ENCODE measurements at regions not wholly inside any gene's neighbourhood (a gene's known extent, or its start where the extent isn't known, plus 50 kb on each side); places are given as distances from the start of the nearest gene placed in this dataset.
A peak's percentile ranks its signal among the peaks of the same experiment; 100 is the strongest.
"Not testable (repeated sequence)": the region's sequence is repeated elsewhere in the genome, so short reads cannot be mapped to it uniquely, and the experiment has no call there.

DNA sequence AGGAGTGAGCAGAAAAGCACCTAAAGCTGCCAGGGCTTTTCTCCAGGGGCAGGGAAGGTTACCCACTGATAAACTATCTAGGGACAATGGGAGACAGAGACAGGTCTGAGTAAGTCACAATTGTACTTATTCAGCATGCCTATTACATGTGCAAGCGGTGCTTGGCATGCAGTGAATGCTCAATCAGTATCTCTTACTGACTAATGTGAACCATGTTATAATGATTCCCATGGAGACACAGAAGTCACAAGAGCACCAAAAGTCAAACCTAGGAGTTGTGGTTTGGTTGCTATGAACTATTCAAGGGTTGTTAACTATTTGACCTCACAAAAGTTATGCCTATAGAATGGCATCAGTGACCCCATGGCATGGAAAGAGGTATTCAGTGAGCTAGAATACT, 50.0 kb upstream of the RASGRP1 start:
- no peak for DNase-seq (ENCODE audit: low spot score)

DNA sequence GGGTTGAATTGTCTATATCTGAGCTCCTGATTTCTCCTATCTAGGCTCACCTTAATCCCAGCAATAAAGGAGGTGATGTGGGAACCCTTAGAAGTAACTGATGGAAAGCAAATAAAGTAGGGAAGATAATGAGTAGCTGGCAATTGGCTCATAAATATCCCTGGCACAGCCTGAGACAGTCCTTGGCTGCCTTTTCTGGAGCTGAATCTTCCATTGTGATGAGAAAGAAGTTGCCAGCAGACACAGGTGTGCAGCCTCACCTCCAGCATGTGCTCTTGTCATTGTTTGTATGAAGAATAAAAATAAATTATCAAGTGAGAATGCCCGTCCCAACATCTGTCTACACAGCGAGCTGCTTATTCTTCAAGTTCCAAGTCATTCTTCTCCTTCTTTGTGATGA, 53.2 kb upstream of the RASGRP1 start:
- peak; percentile 88 for DNase-seq (ENCODE audit: low spot score)

DNA sequence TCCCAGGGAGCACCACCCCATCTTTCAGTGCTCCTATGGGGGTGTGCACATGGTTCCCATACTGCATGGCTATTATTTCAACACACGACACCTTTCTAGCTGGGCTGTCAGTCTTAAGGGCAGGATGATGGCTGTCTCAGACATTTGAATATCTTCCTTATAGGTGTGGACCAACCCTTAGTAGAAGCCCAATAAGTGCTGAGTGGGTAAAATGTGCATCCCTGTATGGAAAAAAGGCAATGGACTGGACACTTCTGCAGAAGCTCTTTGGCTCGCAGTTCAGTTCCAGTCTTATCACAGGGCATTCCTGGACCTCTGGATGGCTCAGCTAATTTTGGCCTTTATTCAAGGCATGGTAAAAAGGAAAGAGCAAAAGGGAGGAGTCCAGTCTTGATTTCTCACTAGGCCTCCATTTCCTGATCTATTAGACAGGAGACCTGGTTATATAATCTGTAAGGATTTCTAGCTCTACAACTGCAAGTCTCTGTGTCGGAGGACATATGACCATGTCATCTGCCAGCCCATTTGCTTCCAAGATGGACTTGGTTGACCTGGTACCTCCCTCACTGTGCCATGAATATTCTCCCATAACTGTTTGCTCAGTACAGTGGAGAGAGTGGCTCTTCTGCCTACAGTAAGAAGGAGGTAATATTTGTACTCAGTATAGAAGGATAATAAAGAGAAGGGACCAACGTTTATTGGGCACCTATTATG, 53.8 kb upstream of the RASGRP1 start:
- peak; percentile 91 for DNase-seq (ENCODE audit: low spot score)

DNA sequence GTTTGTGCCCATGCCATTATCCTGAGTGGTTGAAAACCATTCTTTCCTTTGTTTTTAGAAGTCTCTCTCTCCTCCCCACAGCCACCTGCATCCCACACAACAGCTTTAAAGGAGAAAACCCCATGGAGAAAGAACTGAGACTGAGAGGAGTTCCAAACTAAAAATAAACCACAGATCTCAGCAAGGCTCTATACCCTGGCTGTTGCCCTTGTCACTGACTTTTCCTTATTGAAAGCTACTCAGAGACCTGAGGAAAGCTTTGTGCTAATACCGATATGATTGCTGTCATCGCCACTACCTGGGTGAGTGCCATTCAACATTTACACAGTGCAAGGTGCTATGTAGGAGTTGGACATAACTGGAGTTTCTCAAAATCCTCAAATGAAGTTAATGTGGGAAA, 55.5 kb upstream of the RASGRP1 start:
- peak; percentile 79 for DNase-seq (ENCODE audit: low spot score)

DNA sequence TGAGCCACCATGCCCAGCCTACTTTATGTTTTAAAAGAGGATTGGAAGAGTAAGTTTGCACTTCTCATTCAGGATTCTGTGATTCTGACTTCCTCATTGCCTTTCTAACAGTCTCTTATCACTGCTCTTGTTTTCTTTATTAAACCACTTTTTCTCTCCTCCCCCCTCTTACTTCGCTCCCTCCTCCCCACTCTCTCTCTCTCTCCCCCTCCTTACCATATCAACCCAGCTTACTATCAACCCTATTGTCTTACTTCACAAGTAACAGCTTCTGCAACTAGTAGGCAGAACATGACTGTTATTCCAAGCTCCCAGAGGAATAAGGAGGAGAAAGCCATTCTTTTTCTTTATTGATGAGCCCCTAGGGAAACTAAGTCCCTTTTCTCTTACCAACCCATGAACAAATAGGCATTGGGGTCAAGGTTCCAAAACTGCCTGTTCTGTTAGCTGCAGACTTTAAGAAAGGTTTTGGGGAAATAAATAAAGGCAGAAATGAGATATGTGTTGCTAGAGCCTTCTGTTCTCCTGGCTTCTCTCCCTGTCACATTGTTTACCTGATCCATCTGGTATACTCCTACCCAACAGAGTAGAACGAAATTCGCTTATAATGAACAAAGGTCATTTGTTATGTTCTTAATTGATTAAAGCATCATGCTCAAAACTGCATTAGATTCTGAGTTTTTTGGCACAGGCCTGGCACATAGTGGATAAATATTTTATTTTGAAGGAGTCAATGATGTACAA, 56.4 kb upstream of the RASGRP1 start:
- DNase-seq (ENCODE audit: low spot score): peak; percentile 93

DNA sequence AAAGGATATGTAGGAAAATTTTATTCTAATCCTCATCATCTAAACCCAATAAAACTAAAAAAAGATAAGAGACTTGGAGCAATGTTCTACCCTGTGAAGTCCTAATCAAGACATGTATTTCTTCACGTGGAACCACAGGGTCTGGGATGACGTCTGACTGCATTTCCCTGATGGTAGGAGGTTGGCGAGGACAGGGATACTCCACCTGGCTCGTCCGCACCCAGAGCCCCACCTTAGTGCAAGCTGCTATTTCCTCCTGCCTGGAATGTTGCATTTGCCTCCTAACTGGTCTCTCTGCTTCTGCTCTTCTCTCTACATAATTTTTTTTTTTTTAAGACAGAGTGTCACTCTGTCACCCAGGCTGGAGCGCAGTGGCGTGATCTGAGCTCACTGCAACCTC, 57.7 kb upstream of the RASGRP1 start:
- peak; percentile 38 for DNase-seq (ENCODE audit: low spot score)

DNA sequence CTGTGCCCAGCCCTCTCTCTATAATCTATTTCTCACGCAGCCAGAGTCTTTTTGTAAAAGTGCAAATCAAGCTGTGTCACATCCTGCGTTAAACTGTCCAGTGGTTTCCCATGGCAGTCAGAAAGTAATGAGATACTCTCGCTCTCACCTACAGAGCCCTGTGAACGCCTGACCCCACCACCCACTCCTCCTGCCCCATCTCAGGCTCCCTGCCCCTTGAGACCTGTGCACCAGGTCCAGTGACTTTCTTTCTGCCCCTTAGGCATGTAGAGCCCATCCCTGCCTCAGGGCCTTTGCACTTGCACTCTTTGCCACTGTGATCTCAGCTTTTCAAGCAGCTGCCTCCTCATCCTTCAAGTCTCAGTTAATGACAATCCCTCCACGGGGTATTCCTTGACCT, 58.3 kb upstream of the RASGRP1 start:
- DNase-seq (ENCODE audit: low spot score): no peak

DNA sequence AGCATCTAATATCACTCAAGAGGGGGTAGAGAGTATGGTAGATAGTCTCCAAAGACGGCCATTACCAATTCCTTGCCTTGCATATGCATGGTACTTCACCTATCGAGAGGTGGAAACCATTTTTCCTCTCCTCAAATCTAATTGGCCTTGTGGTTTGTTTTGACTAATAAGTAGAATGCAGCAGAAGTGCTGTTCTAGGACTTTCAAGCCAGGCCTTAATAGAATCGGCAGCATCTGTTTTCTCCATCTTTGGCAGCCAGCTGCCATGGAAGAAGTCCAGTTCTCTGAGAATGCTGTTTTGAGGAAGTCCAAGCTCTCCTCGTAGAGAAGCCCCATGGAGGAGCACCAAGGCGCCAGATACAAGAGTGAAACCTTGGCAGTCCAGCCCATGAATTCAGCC, 59.1 kb upstream of the RASGRP1 start:
- DNase-seq (ENCODE audit: low spot score): no peak

DNA sequence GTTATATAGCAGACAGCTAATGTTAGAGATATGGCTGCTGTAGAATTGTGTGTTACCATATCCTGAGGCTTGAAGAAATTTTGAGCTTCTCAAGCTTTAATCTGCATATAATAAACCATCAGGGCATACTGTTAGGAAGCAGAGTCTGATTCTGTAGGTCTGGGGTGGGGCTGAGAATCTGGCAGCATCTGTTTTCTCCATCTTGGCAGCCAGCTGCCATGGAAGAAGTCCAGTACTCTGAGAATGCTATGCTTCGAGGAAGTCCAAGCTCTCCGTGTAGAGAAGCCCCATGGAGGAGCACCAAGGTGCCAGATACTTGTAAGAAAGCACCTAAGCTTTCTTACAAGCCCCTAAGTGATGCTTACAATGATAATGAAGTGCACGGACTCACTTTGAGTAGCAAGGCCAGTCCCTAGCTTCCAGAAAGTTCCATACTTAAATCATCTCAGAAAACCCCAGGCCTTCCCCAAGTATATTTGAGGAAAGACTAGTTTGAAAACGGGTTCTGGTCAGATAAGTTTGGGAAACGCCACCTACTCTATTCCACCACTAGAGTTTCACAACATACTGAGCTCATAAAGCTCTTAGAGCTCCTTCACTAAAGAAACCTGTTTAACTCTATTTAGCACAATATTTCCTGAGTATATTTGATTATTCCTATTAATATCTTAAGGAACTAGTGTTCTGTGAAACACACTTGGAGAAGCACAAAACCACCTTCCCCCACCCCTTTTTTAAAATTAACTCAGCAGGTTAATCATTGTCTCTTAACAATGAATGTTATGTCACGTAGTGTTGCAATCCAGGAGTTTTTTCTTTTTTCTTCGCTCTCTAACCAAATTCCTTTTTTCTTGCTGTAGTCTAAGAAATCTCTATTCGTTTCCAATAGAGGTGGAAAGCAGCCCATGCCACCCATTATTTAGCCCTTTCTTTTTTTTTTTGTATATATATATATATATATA, 59.9 kb upstream of the RASGRP1 start:
- no peak for DNase-seq (ENCODE audit: low spot score)

DNA sequence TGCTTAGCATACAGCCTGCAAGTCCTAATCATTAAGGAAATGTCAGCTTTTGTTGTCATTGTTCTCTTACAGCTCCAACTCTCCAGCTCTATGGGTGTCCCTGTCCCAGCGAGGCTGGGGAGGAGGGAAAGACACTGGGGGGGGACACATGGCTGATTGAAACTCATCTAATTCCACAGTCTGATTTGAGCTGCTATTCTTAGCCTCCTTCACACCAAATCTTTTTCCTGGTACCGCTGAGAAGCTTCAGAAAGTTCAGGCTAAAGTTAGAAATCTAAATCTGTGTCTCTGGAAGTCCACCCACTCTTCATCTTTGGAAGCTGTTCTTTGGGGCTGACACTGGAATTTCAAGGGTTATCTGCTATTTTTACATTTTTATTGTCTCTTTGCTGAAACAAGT, 61.3 kb upstream of the RASGRP1 start:
- DNase-seq (ENCODE audit: low spot score): no peak

DNA sequence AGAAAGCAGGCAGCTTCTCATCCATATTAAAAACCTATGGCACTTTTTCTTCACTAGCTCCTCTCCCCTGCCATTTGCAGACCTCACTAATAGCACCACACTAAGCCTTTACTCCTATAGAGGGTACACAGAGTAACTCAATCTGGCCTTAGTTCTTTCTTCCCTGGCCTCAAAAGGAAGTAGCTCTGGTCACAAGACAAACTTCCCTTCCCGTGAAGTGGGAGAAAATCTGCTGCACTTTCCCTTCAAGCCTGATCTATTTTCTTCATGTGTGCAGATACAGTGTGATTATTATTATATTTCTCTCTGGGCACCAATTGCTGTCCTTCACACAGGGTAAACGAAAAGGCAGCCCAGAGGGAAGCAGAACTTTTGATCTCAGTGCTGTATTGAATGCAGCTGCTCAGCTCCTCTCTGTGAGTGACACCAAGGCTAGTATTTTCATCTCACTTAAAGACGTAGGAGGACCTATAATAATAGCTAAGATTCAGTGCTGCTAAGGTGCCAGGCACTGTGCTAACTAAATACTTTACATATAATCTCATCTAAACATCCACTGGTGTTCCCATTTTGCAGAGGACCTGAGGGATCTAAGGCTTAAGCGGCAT, 61.9 kb upstream of the RASGRP1 start:
- no peak for DNase-seq (ENCODE audit: low spot score)

DNA sequence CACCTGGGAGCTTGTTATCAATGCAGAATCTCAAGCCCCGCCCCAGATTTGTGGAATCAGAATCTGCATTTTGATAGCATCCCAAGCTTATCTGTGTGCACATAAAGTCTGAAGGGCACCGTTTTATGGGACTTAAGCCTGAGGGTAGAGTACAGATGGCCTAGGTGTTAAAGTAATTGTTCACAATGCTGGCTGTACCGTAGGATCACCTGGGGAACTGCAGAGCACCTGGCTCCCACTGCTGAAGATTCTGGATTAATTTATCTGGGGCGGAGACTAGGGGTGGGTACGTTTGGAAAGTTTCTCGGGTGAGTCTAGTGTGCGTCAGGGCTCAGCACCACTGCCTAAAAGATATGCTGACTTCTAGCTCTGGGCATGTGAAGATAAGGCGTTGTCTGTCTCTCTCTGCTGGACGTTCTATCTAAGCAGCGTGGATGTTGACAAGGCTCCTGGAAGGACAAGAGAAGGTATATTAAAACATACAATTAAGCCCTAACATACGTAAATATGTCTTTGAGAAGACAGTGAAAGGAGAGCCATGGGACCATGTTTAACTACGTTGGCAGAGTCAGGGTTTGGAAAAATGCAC, 63.2 kb upstream of the RASGRP1 start:
- DNase-seq (ENCODE audit: low spot score): peak; percentile 79

DNA sequence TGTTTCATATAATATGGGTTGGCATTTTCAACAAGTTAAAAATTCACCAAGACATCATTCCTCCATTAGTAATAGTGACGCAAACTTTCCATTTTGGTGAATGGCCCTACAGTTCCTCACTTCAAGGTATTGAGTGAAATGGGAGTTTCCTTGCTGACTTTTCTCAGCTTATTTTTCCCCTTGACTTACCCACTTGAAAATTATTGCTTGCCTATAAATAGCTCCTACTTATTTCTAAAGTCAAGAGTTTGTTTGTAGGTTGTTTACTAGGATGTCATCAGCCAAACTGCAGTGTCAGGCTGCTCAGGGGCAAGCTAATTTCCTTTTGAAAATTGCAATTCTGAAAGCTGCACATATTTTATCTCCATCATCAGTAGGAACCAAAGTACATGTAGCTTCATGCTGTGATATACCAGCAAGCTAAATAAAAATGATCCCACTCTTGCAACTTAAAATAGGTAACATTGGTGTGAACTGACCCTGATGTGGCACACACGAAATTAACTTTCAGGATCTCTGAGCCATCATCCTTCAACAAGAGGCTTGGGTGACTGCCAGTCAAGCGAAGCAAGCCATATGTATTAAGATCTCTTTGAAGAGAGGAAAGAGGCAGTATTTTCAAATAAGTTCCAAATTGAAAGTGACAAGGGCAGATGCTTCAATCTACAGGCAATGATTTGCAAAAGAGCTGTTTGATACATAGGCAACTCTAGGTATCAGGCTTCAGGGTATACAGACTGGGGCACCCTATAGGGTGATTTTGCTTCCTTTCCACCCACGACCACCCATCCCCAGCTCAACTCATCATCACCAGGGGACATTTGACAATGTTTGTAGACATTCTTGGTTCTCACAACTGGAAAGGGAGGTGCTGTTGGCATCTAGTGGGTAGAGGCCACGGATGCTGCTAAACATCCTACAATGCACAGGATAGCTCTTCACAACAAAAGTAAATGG, 66.8 kb upstream of the RASGRP1 start:
- no peak for DNase-seq (ENCODE audit: low spot score)

DNA sequence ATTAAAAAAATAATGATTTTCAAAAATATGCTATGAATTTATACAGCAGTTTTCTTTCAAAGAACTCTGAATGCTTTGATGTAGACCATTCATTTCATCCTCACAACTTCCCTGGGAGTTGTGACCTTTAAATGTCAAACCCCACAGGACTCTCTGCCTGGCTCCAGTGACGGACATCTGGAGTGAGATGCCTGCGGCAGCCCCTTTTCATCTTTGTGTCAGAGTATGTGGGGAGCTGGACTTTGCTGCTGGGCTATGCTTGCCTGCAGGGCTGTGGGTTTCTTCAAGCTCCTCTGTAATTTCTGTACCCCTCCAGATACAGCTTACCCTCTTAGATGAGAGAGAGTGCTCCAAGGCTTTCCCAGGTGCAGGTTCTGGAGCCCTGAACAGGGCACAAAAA, 70.6 kb upstream of the RASGRP1 start:
- DNase-seq (ENCODE audit: low spot score): no peak

DNA sequence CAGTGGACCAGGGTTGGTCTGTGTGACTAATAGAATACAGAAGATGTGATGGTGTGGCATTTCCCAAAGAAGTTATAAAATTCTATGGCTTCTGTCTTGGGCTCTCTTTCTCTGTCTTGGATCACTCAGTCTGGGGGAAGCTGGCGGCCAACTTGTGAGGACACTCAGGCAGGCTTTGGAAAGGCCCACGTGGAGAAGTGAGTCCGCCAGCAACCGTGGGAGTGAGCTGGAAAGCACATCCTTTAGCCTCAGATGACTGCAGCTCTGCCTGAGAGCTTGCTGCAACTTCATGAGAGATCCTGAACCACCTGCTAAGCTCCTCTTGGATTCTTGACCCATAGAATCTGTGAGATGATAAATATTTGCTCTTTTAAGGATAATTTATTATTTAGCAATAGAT, 72.0 kb upstream of the RASGRP1 start:
- DNase-seq (ENCODE audit: low spot score): no peak

DNA sequence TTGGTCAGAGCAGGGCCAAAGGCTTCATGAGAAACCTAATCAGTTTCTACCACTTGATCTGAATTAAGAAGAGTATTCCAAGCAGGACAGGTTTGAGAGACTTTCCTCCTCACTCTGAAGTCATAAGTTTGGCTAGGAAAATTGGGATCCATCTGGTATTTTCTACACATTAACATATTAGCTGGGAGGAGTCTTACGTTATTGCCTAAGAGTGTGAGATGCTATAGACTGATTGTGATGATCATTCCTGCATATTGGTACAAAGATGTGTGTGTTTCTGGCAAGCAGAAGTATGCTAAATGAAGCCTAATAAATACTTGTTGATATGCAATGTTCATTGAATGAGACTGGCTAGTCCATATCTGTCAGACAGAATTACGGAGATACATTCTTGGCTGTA, 73.5 kb upstream of the RASGRP1 start:
- DNase-seq (ENCODE audit: low spot score): no peak

DNA sequence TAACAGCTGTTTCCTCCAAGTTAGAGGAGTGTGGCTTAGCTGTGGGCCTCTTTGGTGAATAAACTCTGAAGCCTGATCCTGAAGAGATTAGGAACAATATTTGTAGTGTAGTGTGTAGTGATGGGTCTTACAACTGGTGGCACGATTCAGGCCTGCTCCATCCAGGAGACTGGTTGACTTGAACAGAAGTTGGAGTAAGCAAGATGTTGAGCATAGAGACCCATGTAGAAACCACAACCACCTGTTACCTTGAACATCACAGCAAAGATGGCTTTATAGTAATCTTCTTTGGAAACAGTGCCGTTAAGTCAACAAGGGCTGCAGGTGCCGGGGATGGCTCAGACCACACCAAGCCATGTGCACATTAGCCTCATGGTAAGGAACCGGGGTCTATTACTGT, 74.2 kb upstream of the RASGRP1 start:
- DNase-seq (ENCODE audit: low spot score): no peak

DNA sequence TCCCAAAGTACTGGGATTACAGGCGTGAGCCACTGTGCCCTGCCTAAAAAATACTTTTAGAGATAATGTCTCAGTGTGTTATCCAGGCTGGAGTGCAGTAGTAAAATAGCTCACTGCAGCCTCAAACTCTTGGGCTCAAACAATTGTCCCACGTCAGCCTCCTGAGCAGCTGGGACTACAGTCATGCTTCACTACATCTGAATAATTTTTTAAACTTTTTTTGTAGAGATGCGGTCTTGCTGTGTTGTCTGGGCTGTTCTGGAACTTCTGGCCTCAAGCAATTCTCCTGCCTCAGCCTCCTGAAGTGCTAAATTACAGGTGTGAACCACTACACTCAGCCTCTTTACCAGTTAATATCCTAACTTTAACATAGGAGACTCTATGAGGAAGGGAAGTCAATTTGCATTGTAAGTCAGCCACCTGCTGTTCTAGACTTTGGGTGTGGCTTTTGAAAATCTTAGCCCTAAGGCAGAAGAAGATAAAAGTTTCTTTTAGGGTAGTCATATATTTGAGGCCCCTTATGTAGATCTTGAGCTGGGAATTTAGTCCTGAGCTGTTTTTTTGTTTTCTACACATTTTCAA, 78.2 kb upstream of the RASGRP1 start:
- no peak for DNase-seq (ENCODE audit: low spot score)

DNA sequence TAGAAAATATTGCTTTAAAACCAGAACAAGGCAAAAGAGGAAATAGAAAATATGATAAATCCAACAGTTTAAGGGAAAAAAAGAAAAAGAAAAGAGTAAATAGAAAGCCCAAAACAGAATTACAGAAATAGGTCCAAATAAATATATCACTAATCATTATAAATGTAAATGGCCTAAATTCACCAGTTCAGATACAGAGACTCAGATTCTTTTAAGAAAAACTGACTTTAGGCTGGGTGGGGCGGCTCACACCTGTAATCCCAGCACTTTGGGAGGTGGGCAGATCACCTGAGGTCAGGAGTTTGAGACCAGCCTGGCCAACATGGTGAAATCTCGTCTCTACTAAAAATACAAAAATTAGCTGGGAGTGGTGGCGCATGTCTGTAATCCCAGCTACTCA, 79.7 kb upstream of the RASGRP1 start:
- not testable (repeated sequence) for DNase-seq (ENCODE audit: low spot score)

DNA sequence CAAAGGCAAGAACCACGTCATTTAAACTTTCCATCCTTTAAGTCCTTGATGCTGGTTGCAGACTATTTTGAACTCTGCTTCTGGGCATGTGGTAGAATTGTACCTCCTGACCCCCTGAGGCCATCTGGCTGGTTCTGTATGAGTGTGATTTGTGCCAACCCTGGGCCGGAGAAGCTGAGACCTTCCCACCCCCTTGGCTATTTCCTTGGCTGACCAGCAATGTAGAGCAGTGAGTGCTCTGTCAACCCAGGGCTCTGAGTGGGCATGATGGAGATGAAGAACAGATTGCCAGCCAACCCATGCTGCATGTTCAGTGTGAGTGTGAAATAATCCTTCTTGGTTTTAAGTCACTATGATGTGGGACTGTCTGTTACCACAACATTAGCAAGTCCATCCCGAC, 82.1 kb upstream of the RASGRP1 start:
- DNase-seq (ENCODE audit: low spot score): peak; percentile 94

Measured in cerebellar cortex (tissue), 1 donor.